ENCODE measurements at regions not wholly inside any gene's neighbourhood (a gene's known extent, or its start where the extent isn't known, plus 50 kb on each side); places are given as distances from the start of the nearest gene placed in this dataset.

- no peak for TF ChIP-seq POLR2A (IDR thresholded peaks at IDR 0.05; ENCODE audit: low read length)
- TF ChIP-seq GATA1 (IDR thresholded peaks at IDR 0.05; ENCODE audit: low read depth, low read length), result no peak
Observed at GRCh38 chr6:156618600-156619205, 158.5 kb upstream of the ARID1B start.
